HepG2 (cell line): ENCODE measurements at regions not wholly inside any gene's neighbourhood (a gene's known extent, or its start where the extent isn't known, plus 50 kb on each side); places are given as distances from the start of the nearest gene placed in this dataset.

Experiments used
- ATAC-seq: fragments of 200-7000 bp; cut with Tn5 transposase; 3 replicates; pipeline ENCODE4 v1.9.1; 2020; ENCODE audit warnings: mild to moderate bottlenecking, moderate library complexity
- BruUV-seq: library from RNA; stranded (reverse); fragments of 400-500 nt; replicated peaks from 2 replicates; lab custom pipeline; 2021; lab: Mats Ljungman, UMichigan
- CTCF ChIA-PET: fragments of 300-600 bp; formaldehyde crosslinking; extraction: SDS; loops from one replicate; lab custom pipeline; 2021; ENCODE audit warnings: low total read pairs, inconsistent platforms, low intra/inter-chr PET ratio; lab: Yijun Ruan, JAX
- POLR2A ChIA-PET: fragments of 350-600 bp; sonication (Branson Sonifier 250); formaldehyde crosslinking; loops from one replicate; lab custom pipeline; 2020; ENCODE audit warnings: antibody characterized with exemption, inconsistent platforms; lab: Yijun Ruan, JAX
- DNase-seq: peaks from one replicate; pipeline ENCODE4 v3.0.0-alpha.2; 2015; ENCODE audit warnings: low spot score
- FAIRE-seq: peaks from 3 replicates; lab custom pipeline; 2011; peaks lifted over from hg19 to GRCh38; lab: Jason Lieb, UNC
- H2AFZ ChIP-seq: one replicate; pipeline ENCODE4 v1.6.1; 2011; ENCODE audit warnings: low read length, inconsistent platforms
- H3K27ac ChIP-seq: fragments of 300-600 bp; 3 replicates; pipeline ENCODE4 v1.8.0; 2011; ENCODE audit warnings: mixed run types, mild to moderate bottlenecking, mixed read lengths, low read length, inconsistent platforms; ENCODE audit not compliant: insufficient read depth; ENCODE audit errors: extremely low read length
- H3K27me3 ChIP-seq, 2 experiments: fragments of 200-600 bp in 1 of 2; 2 replicates in 1 of 2; 3 replicates in 1 of 2; pipeline versions ENCODE4 v1.6.0 to v1.8.0; 2011; ENCODE audit warnings: low read length in 2 of 2, mild to moderate bottlenecking in 2 of 2, moderate library complexity in 2 of 2, inconsistent platforms in 1 of 2; ENCODE audit not compliant: insufficient read depth in 2 of 2, control insufficient read depth in 1 of 2
- H3K36me3 ChIP-seq, 2 experiments: fragments of 200-600 bp in 1 of 2; replicated peaks in 1 of 2; 2 replicates in 1 of 2; 3 replicates in 1 of 2; pipeline versions ENCODE4 v1.5.1 to v1.8.0; 2011; ENCODE audit warnings: low read length in 2 of 2, inconsistent platforms in 1 of 2; ENCODE audit not compliant: insufficient read depth in 2 of 2, control insufficient read depth in 1 of 2
- H3K4me1 ChIP-seq: 2 replicates; pipeline ENCODE4 v1.5.1; 2012; ENCODE audit warnings: low read length, inconsistent platforms; ENCODE audit not compliant: insufficient read depth
- H3K4me2 ChIP-seq: 2 replicates; pipeline ENCODE4 v1.6.0; 2011; ENCODE audit warnings: low read depth, low read length, inconsistent platforms
- H3K4me3 ChIP-seq, 3 experiments: fragments of 200-600 bp in 1 of 3; sonication (generic), shearing (Covaris generic) in 1 of 3; replicated peaks in 1 of 3; 2 replicates each; pipeline ENCODE4 v1.5.1; 2011 to 2016; ENCODE audit warnings: low read length in 3 of 3, inconsistent platforms in 2 of 3, low read depth in 2 of 3, mild to moderate bottlenecking in 2 of 3, control low read depth in 1 of 3, mixed read lengths in 1 of 3; ENCODE audit not compliant: insufficient read depth in 1 of 3
- H3K79me2 ChIP-seq: one replicate; pipeline ENCODE4 v1.6.1; 2011; ENCODE audit warnings: low read length, inconsistent platforms; ENCODE audit not compliant: insufficient read depth
- H3K9ac ChIP-seq: 2 replicates; pipeline ENCODE4 v1.6.0; 2011; ENCODE audit warnings: mild to moderate bottlenecking, low read depth, low read length, inconsistent platforms; ENCODE audit not compliant: insufficient read depth
- H3K9me3 ChIP-seq: 2 replicates; pipeline ENCODE4 v1.5.1; 2012; ENCODE audit warnings: mild to moderate bottlenecking, low read length
- H4K20me1 ChIP-seq: 2 replicates; pipeline ENCODE4 v1.6.0; 2011; ENCODE audit warnings: inconsistent platforms, mild to moderate bottlenecking, low read length, moderate library complexity; ENCODE audit not compliant: insufficient read depth
- EHMT2 ChIP-seq: fragments of 200-600 bp; sonication (generic); IDR thresholded peaks from 2 replicates; pipeline ENCODE4 v1.7.0; 2017; ENCODE audit warnings: antibody characterized with exemption, low read depth, low read length, borderline replicate concordance
- FOXJ3 ChIP-seq: sonication (generic); formaldehyde crosslinking; IDR thresholded peaks from 2 replicates; pipeline ENCODE4 v1.4.0; 2020; ENCODE audit warnings: missing genetic modification reagents, mild to moderate bottlenecking, borderline replicate concordance
- GATA4 ChIP-seq: sonication (generic); IDR thresholded peaks from 2 replicates; pipeline ENCODE4 v1.6.1; 2016; ENCODE audit warnings: antibody characterized with exemption, low read depth, borderline replicate concordance
- HCFC1 ChIP-seq: fragments of 150-350 bp; IDR thresholded peaks from 2 replicates; pipeline ENCODE4 v1.6.1; 2014; ENCODE audit warnings: low read depth, low read length
- HOXA5 ChIP-seq: sonication (generic); formaldehyde crosslinking; IDR thresholded peaks from 2 replicates; pipeline ENCODE4 v1.4.0; 2020; ENCODE audit warnings: missing genetic modification reagents
- PATZ1 ChIP-seq: sonication (generic); formaldehyde crosslinking; IDR thresholded peaks from 2 replicates; pipeline ENCODE4 v1.4.0; 2020; ENCODE audit warnings: missing genetic modification reagents
- SAFB2 ChIP-seq: sonication (generic); formaldehyde crosslinking; IDR thresholded peaks from 2 replicates; pipeline ENCODE4 v1.5.1; 2020; ENCODE audit warnings: missing genetic modification reagents, low read depth, mild to moderate bottlenecking, borderline replicate concordance
- SNRNP70 ChIP-seq: fragments of 200-400 bp; formaldehyde crosslinking; IDR thresholded peaks from 2 replicates; pipeline ENCODE4 v1.6.1; 2017; ENCODE audit warnings: mild to moderate bottlenecking, low read depth, low read length, moderate library complexity
- SOX13 ChIP-seq, 3 experiments: fragments of 450-650 bp in 1 of 3; sonication (generic) in 1 of 3; formaldehyde crosslinking in 1 of 3; IDR thresholded peaks in 2 of 3; conservative IDR thresholded peaks in 1 of 3; 2 replicates each; pipeline versions ENCODE4 v1.5.0 to v1.6.1; 2016 to 2020; ENCODE audit warnings: antibody characterized with exemption in 1 of 3, mild to moderate bottlenecking in 1 of 3, missing compliant biosample characterization in 1 of 3, missing genetic modification reagents in 1 of 3, moderate library complexity in 1 of 3
- ZBTB38 ChIP-seq: sonication (generic); formaldehyde crosslinking; IDR thresholded peaks from 2 replicates; pipeline ENCODE4 v1.5.1; 2020; ENCODE audit warnings: mild to moderate bottlenecking, missing genetic modification reagents
- ZHX2 ChIP-seq, 2 experiments: sonication (generic) in 1 of 2; formaldehyde crosslinking in 1 of 2; IDR thresholded peaks; 2 replicates each; pipeline versions ENCODE4 v1.6.1 to v1.9.0; 2014 to 2022; ENCODE audit warnings: antibody characterized with exemption in 1 of 2, borderline replicate concordance in 1 of 2, inconsistent platforms in 1 of 2, low read depth in 1 of 2, missing genetic modification reagents in 1 of 2
- WGBS: methylation state at CpG from one replicate; pipeline ENCODE4 v1.1.6; 2017; ENCODE audit warnings: low lambda C conversion rate; 5-methylcytosine and 5-hydroxymethylcytosine counted together
- in situ Hi-C: cut with HindIII; loops from 2 replicates; pipeline ENCODE4 v1.10.0; 2017; ENCODE audit warnings: low pct_unique_long_range_greater_than_20kb; ENCODE audit not compliant: extremely low pct_ligation_motif_present
- intact Hi-C: fragments of 100-400 bp; cut with micrococcal nuclease; formaldehyde crosslinking; loops from one replicate; pipeline ENCODE4 v1.10.0; 2022; ENCODE audit not compliant: unreplicated experiment
- TF ChIP-seq, protein P1 (sequence below): IDR thresholded peaks from 2 replicates; pipeline ENCODE4 v1.6.1; 2016; ENCODE audit warnings: missing compliant biosample characterization, missing genetic modification reagents, borderline replicate concordance
- TF ChIP-seq, protein P2 (sequence below): sonication (generic); formaldehyde crosslinking; IDR thresholded peaks from 2 replicates; pipeline ENCODE4 v1.9.0; 2022; ENCODE audit warnings: missing genetic modification reagents, mild to moderate bottlenecking, borderline replicate concordance

GRCh38 chr13:50461189-50461588 lies 382.3 kb downstream of the DLEU7 start:
- no peaks in the 10 kb centered on the region for H3K79me2 ChIP-seq
- no peak overlapping the region for H3K4me3 ChIP-seq
- no peaks in the 10 kb centered on the region for H3K4me1 ChIP-seq
- no peaks in the 10 kb centered on the region for H3K36me3 ChIP-seq
- H3K9ac ChIP-seq, result no peak overlapping the region
- no peaks in the 10 kb centered on the region for H4K20me1 ChIP-seq
- H3K4me2 ChIP-seq, result no peak overlapping the region
- 97% methylated on average over 3 of the region's 3 CpGs for WGBS
- DNase-seq, result no peak
- no peak for FAIRE-seq
- H2AFZ ChIP-seq, result no peak overlapping the region
- POLR2A ChIA-PET, result no interaction called here
- BruUV-seq, result no TSS peak
- intact Hi-C loops (no loop called here), in situ Hi-C loops (no loop called here)
- H3K9me3 ChIP-seq, result no peaks in the 10 kb centered on the region
- CTCF ChIA-PET, result no interaction called here
- H3K27me3 ChIP-seq, result no peaks in the 10 kb centered on the region
- no peak overlapping the region for H3K27ac ChIP-seq
- ATAC-seq, result no peak
- TF ChIP-seq ZHX2 (IDR thresholded peaks at IDR 0.05; ENCODE audit: low read depth) (no peak), ZHX2 (CRISPR knock-in tag; IDR thresholded peaks at IDR 0.05; ENCODE audit: borderline replicate concordance) (no peak), GATA4 (no peak), HCFC1 (no peak), PATZ1 (CRISPR knock-in tag) (no peak), SAFB2 (no peak), FOXJ3 (CRISPR knock-in tag) (no peak), ZBTB38 (CRISPR knock-in tag) (no peak), SOX13 (IDR thresholded peaks at IDR 0.05) (no peak), SOX13 (CRISPR knock-in tag; conservative IDR thresholded peaks at IDR 0.05 in 1 of 2, IDR thresholded peaks at IDR 0.05 in 1 of 2) (no peak), HOXA5 (CRISPR knock-in tag) (no peak), SNRNP70 (no peak), EHMT2 (no peak)
- TF ChIP-seq, protein P1, sequence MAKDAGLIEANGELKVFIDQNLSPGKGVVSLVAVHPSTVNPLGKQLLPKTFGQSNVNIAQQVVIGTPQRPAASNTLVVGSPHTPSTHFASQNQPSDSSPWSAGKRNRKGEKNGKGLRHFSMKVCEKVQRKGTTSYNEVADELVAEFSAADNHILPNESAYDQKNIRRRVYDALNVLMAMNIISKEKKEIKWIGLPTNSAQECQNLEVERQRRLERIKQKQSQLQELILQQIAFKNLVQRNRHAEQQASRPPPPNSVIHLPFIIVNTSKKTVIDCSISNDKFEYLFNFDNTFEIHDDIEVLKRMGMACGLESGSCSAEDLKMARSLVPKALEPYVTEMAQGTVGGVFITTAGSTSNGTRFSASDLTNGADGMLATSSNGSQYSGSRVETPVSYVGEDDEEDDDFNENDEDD, result no peak
- TF ChIP-seq, protein P2, sequence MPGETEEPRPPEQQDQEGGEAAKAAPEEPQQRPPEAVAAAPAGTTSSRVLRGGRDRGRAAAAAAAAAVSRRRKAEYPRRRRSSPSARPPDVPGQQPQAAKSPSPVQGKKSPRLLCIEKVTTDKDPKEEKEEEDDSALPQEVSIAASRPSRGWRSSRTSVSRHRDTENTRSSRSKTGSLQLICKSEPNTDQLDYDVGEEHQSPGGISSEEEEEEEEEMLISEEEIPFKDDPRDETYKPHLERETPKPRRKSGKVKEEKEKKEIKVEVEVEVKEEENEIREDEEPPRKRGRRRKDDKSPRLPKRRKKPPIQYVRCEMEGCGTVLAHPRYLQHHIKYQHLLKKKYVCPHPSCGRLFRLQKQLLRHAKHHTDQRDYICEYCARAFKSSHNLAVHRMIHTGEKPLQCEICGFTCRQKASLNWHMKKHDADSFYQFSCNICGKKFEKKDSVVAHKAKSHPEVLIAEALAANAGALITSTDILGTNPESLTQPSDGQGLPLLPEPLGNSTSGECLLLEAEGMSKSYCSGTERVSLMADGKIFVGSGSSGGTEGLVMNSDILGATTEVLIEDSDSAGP (CRISPR knock-in tag), result no peak
